Activated naive CD4-positive, alpha-beta T cell treated with anti-CD3 and anti-CD28 coated beads, Interleukin-2, amount 50 U/mL, for 16 hours (primary cell): ENCODE measurements at regions not wholly inside any gene's neighbourhood (a gene's known extent, or its start where the extent isn't known, plus 50 kb on each side); places are given as distances from the start of the nearest gene placed in this dataset.

Source experiments
- DNase-seq: peaks from one replicate; pipeline ENCODE4 v3.0.0-alpha.2; 2020

DNA sequence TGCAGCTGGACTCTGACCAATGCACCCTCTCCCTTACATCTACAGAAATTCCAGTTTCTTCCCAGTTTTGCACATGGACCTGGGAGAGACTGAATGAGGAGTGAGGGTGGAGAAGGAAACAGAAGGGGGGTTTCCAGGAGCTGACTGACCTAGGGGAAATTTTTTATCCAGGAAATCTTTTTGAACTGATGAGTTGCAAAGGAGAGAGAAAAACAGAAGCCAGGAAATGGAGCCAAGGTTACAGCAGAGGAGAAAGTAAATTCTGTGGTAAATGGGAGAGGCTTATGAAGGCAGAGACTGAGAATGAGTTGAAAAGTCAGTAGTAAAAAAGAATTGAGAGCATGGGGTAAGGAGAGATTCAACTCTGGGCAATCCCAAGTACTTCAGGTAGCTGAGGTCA, 192.8 kb downstream of the SMIM20 start:
- no peak for DNase-seq

DNA sequence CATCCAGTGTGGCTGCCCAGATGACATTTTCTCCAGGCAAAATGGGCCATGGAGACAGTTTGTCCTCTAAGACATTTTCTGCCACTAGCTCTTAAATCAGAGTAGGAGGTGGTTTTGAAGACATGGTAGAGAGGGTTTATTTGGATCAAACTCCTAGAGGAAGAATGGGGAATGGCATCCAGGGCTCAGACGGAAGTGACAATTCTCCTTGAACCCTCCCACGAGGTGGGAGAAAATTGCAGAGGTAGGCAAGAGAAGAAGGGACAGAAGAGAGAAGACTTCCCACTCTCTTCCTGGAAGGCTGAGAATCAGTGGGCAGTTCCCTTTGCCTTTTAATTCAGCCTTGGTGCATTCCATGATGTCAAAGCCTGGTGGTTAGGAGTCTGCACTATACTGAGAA, 194.0 kb downstream of the SMIM20 start:
- no peak for DNase-seq

DNA sequence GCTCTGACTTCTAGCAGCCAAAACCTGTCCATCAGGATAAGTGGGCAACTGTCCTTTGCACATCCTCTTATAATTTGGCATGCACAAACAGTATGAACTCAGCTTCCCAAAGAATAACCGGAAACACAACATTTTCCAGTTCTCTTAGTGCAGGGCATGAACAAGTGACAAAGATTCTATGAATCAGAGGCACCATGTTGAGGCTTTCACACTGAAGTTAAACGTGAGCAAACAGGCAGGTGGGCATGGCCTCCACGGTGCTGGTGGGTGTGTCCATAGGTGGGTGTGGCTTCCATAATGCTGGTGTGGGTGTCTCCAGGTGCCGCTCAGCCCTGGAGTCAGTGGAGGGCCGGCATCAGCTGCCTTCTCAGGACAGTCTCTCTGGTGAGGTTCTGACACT, 196.5 kb downstream of the SMIM20 start:
- no peak for DNase-seq

DNA sequence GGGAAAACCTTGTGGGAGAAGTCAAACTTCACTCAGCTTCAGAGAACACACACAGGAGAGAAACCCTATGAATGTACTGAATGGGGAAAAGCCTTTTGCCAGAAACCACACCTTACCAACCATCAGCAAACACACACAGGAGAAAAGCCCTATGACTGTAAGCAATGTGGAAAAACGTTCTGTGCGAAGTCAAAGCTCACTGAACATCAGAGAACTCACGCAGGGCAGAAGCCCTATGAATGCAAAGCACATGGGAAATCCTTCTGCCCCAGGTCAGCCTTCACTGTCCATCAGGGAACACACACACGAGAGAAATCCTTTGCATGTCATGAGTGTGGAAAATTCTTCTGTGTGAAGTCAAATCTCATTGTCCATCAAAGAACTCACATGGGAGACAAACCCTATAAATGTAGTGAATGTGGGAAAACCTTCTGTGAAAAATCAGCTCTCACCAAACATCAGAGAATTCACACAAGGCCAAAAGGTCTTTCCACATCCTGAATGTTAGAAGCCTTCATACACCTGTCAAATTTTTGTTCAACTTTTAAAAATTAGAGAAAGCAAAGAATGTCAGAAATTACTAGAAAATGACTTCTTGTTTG, 199.4 kb downstream of the SMIM20 start:
- DNase-seq = no peak

DNA sequence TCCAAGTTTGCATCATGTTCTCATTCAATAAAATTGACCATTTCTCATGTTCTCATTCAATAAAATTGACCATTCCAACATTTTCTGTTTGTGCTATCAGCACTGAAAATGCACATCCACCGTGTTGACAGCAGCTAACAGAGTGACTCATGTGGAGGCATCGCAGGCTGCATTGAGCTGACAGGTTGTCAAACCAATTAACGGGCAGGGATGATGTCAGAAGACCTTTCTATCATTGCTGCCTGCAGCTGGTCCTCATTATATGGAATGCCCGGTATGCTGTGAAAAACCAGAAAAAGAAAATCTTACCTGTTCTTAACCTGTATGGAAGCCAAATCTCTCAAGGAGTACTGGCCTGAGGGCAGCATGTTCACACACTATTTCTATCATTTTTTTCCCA, 202.0 kb downstream of the SMIM20 start:
- no peak for DNase-seq

DNA sequence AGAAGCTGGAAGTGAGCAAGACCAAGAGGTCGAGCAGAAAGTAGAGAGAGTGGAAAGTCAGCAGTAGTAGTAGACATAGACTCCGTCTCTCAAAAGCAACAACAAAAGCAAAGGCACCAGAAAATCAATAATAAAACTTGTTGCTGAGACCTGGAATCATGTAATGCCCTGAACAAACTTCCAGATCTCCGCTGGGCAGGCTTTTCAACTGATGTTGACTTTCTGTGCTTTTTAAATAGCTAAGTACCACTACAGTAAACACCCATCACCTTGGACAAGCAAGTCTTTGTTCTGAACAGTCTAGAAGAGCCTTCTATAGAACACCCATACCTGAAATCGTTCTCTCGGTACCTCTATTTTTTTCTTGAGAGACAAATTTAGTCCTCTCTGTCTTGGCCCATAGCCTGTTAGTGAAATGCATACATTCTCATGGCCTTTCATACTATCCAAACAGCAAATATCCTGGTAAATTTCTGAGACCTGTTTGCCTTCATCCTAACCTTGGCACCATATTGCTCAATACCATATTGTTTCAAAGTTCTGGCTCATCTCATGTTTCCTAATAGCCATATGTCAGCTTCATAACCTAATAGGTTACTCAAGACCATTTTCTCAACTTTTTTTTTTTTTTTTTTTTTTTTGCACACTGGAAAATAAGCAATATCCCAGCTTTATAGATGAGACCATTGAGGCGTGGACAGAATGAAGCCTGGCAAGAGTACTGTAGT, 200.6 kb upstream of the RBPJ start:
- no peak for DNase-seq

DNA sequence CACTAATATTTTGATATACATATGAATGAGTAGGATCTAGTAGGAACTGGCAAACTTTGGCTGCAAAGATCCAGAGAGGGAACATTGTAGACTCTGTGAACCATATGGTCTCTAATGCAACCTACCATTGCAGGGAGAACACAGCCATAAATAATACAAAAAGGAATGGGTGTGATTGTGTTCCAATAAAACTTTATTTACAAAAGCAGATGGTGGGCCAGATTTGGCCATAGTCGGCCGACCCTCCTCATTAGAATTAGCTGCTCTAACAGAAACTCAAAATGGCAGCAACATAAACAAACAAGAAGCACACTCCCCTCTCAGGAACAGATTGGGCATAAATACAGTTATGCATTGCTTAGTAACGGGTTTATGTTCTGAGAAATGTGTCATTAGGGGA, 198.1 kb upstream of the RBPJ start:
- DNase-seq = no peak

DNA sequence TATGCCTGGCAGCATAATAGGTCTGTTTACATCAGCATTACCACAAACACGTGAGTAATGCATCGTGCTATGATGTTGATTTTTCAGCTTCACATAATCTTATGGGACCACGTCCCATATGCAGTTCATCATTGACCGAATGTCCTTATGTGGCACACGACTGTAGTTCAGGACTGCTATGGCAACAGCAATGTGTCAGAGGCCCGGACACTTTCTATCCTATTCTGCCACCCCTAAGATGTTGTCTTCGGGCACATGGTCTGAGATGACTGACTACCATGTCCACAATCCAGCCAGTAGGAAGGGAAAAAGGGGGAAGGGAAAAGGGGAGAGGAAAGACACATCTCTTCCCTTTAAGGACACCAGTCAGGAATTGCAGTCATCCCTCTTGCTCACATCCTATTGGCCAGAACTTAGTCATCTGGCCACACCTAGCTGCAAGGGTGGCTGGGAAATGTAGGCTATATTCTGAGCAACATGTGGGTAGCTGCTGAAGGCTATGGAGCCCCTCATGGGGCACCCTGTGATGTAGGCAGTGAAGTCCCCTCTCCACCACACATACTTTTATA, 196.0 kb upstream of the RBPJ start:
- no peak for DNase-seq

DNA sequence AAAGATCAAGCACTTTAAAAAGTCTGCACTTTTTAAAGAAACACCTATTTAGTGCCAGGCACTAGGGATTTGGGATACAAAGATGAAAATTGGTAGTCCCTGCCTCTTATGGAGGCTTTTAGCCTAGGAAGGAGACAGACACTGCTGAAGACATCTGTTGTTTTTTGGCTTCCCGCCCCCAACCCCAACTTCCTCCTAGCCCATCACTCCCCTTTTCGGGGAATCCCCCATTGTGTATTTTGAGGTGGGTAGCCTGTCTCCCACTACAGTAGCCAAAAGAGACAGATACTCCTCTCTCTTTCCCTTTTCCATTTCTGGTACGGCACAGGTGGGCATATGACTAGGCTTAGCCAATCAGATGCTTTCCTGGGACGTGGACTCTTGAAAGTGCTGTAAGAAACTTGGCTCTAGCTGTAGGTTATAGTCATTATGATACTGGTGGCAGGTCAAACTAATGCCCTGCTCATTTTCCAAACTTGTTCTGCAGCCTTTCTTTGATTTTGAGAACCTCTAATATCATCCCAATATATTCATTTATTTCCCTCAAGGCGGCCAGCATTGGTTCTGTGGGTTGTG, 194.6 kb upstream of the RBPJ start:
- no peak for DNase-seq

DNA sequence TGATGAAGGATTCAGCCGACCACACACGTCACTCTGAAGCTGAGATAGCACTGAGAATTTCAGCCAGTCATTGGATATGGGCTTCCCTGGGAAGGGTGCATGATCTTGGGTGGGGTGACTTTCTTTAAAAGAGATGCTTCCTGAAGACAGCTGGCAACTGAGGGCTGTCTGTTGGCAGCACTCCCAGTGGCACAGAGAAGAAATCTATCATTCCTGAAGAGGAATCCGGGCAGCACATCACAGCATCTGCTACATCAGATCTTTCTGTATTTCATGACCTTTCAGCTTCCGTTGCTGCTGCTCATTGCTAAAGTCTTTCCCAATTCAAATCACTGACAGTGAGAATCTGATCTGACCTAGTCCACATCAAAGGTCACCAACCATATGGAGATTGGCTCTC, 193.8 kb upstream of the RBPJ start:
- DNase-seq = no peak

DNA sequence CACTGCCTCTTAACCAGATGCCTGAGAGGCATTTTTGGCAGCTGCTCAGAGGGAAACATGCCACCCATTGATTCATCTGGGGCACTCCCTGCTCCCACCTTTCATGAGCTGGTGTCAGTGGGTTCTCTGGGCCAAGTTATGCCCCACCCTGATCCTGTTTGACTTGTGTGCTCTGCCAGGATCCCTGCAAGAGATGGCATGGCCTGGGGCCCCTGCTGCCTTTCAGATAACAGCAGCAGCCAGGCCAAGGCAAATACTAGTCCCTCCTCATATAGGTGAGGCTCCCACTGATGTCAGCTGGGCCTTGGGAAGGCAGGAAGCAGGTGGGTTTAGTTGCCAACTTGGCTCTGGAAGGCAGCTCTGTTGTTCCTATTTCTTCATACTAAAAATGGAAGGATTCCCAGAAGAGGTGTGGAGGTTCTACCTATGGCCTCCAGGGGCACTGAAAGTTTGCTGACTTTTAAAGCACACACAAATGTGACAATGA, 192.9 kb upstream of the RBPJ start:
- DNase-seq = no peak

DNA sequence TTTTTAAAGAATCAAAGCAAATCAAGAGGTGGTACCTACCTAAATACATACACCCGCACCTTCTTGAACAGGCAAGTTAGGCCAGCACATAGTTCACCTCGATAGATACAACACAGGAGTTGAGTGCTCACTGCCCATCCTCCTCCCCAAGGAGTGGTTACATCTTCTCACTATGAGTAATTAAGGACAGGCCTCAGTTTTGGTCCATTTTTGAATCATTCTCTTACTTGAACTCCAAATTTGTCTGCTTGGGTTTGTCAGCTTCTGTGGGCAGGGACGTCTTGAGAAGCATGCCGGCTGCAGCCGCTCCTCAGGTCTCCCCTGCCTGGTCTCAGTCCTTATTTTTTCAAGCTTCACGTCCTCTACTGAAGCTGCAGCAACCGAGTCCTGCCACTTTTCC, 190.6 kb upstream of the RBPJ start:
- no peak for DNase-seq

DNA sequence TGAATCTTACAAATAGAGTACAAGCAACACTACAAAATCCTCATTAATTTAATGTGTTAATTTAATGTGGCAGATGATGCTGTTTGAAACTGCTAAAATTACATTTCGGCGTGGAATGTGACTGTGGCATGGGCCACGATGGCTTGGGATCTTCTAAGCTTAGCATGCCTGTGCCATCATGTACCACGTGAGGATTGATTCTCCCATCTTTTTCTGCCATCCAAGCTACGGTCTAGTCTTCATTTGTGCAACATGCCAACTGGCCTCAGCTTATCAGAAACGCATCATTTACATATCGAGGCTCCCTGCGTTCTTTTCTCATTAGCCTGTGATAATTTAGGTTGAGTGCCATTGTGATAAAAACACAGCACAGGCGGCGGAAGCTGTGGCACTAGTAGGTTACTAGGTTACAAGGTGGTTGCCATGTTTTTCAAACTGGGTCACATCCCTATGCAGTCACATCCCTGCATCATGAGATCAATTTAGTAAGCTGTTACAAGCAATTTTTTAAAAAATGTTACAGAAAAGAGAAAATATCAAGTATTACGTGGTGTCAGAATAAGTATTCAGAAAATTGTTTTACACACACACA, 189.9 kb upstream of the RBPJ start:
- no peak for DNase-seq

DNA sequence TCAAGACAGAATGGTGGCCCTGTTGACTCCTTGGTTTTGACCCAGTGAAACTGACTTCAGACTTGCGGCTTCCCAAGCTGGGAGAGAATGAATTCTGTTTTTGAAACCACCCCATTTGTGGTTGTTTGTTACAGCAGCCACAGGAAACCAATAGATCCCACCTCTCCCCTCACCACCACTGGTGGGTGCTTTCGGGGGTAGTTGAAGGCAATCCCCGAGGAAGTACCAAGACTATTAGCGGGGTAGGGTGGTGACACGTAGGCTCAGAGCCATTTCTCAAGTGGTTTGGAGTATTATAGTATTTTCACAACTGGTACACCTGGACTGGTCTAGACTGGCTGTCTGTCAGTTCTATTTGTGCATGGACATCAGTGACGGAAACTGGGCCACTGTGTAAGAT, 189.1 kb upstream of the RBPJ start:
- no peak for DNase-seq

DNA sequence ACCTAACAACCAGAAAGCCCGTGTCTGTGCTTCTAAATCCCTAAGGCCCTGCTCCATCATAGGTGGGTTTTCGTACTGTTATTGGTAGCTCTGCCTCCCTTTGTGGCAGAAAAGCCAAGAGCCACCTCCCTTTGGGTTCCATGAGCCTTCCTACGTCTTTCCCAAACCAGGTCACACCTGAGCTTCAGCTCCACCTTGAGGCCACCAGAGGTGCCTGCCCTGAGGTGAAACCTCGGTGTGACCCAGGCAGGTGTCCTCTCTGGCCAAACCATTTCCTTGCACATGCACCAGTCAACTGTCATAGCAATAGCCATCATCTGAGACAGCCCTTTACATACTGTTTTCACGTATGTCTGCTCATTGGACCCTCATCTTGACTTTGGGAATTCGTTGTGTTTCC, 188.0 kb upstream of the RBPJ start:
- DNase-seq = no peak

DNA sequence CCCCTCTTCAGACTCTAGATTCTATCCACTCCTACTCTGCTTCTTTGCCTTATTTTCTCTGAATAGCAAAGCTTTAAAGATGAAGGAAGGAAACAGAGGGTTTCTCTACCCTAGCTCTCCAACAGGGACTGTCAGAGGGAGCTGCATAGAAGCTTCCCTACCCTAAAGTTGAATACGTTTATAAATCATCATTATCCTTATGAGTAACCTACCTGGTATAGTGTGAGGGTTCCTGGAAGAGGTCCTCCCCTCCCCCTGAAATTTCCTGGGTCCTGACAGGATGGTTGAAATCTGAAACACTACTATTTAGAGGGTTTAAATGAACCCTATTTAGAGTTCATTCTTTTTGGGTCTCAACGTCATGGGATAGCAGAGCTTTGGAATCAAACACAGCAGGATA, 187.0 kb upstream of the RBPJ start:
- DNase-seq = no peak

DNA sequence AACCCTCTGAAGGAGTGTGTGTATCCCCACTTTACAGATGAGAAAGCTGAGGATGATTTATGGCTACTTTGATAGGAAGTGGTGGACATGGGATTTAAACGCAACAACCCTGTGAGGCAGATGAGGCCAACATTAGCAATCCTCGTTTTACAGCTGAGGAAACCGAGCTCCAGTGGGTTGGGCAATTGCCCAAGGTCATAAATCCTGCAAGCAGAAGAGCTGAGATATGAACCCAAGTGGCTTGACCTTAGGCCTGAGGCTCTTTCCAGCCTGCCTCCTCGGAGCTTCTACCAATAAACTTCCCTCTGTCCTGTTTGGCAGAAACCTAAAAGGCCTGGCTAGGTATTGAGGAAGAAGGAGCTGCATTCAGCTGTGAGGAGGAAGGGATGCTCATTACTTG, 185.5 kb upstream of the RBPJ start:
- DNase-seq = no peak

DNA sequence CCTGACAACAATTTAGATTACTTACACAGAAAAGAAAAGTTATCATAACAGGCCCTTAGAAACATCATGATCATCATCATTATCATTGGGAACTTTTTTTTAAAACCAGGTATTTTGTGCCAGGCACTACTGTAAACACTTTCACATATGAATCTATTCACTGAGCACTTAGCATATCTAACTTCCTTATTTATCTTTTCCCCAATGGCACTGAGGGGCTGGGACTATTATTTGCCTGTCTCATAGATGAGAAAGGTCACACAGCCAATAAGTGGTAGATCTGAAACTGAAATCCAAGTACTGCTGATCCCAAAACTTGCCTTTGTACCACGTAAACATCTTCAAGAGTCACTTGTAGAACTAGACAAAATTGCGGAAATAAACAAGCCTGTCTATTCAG, 184.2 kb upstream of the RBPJ start:
- no peak for DNase-seq

DNA sequence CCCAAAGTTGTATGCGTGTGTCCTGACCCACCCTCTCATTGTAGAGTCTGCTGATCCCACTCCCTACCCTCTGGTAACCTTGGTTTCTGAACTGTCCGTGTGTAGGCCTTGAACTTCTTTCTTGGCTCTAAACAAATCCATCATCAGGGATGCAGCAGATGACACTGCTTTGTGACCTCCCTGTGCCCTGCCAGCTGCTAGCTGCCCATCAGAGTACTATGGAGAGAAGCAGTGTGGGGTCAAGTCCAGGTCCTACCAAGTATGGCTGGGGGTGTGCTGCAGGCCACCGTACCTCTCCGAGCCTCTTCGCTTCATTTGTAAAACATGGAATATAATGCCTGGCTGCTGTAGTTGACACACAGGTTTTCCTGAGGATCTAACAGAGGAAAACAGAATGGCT, 183.5 kb upstream of the RBPJ start:
- no peak for DNase-seq

DNA sequence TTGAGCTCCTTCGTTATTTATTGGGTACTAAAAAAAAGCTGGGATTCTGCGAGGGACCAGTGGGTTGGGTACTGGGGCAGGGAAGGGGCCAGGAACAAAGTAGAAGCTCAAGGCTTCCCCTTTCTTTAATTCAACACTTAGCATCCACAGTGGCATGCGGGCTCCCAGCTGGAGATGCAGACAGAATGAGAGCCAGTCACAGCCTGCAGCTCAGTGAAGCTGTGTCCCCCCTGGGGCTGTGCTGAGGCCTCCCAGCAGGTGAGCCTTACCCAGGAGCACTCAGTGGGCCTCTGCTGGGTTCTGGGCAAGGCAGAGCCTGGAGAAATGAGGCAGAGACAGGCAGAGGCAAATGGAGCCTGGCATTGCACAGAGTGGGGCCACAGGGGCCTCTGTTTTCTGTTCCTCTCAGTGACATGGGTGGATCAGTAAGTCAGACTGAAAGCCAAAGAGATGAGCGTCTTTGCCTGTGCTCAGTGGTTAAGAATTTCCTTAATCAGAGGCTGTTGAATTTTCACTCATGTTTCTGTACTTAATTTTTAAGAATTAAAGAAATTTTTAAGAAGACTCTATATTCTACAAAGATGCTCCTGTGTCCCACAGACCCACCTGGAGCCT, 181.4 kb upstream of the RBPJ start:
- no peak for DNase-seq

DNA sequence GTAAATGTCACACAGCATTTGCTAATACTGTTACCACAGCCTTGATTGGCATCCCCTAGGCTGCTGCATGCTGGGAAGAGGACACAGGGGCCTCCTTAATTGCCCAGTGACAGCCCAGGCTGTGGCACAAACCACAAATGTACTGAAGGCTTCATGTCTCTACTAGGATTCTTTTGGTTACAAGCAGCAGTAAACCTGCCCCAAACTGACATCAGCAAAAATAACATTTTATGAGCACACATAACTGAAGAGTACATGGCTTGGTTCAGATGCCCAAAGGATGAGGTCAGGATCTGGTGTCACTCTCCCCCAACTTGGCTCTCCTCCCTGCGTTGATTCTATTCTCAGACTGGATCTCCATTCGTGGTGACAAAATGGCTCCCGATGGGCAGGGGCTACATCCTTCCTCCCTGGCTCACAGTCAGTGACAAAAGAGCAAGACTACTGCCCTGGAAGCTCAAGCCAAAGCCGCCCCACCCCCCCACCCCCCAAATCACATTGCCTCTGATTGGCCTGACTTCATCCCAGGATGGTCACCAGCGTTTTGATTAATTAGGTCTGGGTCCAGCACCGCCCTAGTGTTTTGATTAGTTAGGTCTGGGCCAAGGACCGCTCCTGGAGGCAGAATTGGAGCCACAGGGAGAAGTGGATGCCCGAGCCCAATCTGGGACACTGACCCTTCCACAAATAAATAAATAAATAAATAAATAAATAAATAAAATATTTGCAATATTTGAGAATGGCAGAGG, 180.5 kb upstream of the RBPJ start:
- no peak for DNase-seq

DNA sequence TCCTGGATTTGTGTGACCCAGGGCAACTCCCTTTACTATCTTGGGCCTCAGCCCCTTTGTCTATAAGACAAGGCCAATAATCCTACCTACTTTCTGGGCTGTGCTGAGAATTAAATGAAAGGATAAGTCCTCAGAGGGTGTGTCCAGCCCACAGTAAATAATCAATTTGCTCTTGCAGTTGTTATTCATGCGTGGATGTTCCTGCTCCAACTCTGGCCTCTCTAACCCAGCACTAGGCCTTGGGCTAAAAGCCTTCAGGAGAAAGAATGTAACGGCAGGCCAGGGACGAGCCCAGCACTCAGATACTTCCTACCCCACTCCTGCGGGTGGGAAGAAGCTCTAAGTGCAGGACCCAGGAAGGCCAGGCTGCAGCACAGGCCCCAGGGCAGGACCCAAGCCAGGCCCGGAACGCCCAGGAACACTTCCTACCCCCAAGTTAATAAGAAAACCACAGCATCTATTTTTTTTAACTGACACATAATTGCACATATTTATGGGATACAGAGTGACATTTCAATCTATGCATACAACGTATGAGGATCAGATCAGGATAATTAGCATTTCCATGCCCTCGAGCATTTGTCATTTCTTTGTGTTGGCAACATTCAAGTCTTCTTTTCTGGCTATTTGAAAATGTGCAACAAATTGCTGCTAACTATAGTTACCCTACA, 179.6 kb upstream of the RBPJ start:
- DNase-seq = no peak
